Activated CD8-positive, alpha-beta memory T cell treated with anti-CD3 and anti-CD28 coated beads, Interleukin-2, amount 50 U/mL, for 4 hours (primary cell): ENCODE measurements at regions not wholly inside any gene's neighbourhood (a gene's known extent, or its start where the extent isn't known, plus 50 kb on each side); places are given as distances from the start of the nearest gene placed in this dataset.
A peak's percentile ranks its signal among the peaks of the same experiment; 100 is the strongest.

Experiments used
- DNase-seq: peaks from one replicate; pipeline ENCODE4 v3.0.0-alpha.2; 2020

- DNase-seq = no peak
These were observed 71.0 kb upstream of the WDR26 start for GRCh38 chr1:224505454-224506093.

GRCh38 chr1:224506141-224506814, 71.7 kb upstream of the WDR26 start:
- no peak for DNase-seq

GRCh38 chr1:224507771-224508523, 73.3 kb upstream of the WDR26 start:
- DNase-seq = no peak

DNA sequence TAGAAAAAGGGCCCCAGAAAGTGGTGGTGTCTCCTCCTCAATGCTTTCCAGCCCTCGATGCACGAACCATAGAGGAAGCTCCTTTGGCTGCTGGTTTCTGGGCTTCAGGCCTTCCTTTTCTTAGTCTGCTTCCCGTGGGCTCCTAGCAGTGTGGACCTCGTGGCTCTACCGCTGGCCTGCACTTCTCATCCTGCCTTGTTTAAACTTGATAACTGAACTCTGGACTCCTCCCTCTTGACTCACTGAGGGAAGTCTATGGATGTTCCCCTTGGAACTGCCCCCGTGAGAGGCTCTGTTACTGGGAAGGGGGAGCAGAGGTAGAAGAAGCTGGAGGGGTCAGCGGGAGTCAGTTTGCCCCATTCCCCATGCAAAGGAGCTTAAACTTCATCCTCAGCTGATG, 75.3 kb upstream of the WDR26 start:
- no peak for DNase-seq

GRCh38 chr1:224510880-224511645, 76.5 kb upstream of the WDR26 start:
- DNase-seq = no peak

DNA sequence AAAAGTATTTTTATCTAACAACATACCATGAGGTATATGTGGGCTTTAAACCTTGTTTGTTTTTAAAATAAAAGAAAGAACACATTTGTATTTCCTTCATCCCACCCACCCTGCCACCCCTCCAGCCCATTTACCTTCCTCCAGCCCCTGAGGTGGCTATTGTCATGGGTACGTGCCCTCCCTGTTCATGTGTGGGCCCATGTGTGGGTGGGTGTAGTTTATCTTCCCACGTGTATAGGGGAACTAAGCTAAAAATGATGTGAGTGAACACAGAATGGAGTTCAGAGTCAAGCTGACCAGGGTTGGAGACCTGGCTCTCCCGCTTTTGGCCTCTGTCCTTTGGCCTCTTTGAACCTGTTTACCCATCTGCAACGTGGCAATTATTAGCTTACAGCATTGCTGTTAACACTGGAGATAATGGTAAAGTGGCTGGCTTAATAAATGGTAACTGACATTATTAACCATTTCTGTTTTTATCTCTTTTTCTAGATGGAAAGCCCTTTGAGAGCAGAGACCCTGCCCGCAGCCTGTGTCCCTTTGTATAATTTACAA, 78.1 kb upstream of the WDR26 start:
- DNase-seq = no peak

DNA sequence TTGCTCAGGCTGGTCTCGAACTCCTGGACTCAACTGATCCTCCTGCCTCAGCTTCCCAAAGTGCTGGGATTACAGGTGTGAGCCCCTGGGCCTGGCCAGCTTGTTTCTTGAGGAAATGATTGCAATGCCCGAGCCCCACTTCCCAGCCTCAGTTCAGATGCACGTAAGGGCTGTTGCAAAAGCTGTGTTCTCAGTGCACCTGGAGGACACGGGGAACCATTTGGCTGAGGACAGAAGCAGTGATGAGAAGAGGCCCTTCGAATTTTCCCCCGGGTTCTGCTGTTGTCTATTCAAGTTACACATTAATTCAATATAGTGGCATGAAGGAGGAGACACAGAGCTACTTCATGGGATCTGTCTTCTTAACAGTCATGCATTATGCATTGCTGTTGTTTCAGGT, 78.8 kb upstream of the WDR26 start:
- DNase-seq = no peak

DNA sequence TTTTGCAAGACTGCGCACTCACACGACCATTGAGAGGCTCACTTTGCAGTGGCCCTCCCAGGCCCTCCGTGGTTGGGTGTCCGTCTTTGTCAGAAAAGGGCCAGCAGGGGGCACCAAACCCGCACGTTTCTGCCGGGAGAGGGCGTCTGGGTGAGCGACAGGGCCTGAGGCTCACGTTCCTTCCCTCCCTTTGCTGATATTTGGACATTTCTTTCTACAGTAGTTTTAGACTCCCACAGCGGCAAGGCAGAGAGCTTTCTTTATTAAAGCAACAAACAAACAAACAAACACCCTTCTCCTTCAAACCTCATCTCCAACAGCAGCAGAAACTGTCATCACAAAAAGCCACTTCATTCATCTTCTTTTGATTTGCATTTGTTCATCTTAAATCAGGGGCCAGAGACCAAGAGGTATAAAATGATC, 79.2 kb upstream of the WDR26 start:
- peak; percentile 86 for DNase-seq

GRCh38 chr1:224517171-224517570, 82.6 kb upstream of the WDR26 start:
- no peak for DNase-seq

- no peak for DNase-seq
These were observed 83.9 kb upstream of the WDR26 start for GRCh38 chr1:224518528-224518927.

- DNase-seq = no peak
These were observed 85.3 kb upstream of the WDR26 start for GRCh38 chr1:224519874-224520273.

DNA sequence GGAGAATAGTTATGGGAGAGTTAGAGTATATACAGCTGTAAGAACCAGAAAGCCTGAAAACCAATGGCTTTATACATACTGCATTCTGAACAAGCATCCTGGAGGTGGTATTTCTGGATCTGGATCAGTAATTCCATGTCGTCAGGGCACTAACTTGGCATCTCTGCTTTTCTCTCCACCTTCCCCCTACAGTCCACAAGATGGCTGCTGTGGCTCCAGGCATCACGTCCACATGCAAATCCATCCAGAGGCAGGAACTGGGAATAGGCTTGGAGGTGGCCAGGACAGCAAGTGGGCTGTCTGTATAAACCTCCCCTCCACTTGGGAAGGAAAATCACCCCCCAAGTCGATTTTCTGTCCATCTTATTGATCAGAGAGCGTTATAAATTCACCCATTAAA, 86.2 kb upstream of the WDR26 start:
- DNase-seq = no peak

GRCh38 chr1:224521904-224522734, 87.5 kb upstream of the WDR26 start:
- no peak for DNase-seq

- no peak for DNase-seq
These were observed 89.1 kb upstream of the WDR26 start for GRCh38 chr1:224523676-224524075.

- no peak for DNase-seq
These were observed 90.1 kb upstream of the WDR26 start for GRCh38 chr1:224524679-224525078.

- DNase-seq = no peak
These were observed 90.6 kb upstream of the CNIH3 start for GRCh38 chr1:224525411-224526040.

GRCh38 chr1:224526771-224527170, 89.3 kb upstream of the CNIH3 start:
- no peak for DNase-seq

- DNase-seq = no peak
These were observed 87.2 kb upstream of the CNIH3 start for GRCh38 chr1:224528900-224529299.

- DNase-seq = no peak
These were observed 86.3 kb upstream of the CNIH3 start for GRCh38 chr1:224529844-224530243.

DNA sequence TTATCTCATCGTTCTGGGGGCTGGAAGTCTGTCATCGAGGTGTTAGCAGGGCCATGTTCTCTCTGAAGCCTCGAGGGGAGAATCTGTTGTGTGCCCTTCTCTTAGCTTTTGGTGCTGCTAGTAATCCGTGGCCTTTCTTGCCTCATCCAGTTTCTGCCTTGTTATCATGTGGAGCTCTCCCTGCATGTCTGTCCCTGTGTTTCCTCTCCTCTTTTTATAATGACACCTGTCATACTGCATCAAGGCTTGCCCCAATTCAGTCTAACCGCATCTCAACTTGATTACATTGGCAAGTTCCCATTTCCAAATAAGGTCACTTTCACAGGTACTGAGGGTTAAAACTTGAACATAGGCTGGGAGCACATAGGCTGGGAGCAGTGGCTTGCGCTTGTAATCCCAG, 82.6 kb upstream of the CNIH3 start:
- no peak for DNase-seq

- no peak for DNase-seq
These were observed 81.4 kb upstream of the CNIH3 start for GRCh38 chr1:224534731-224535130.

- no peak for DNase-seq
These were observed 80.5 kb upstream of the CNIH3 start for GRCh38 chr1:224535641-224536040.
